GM12878 (cell line): ENCODE measurements at regions not wholly inside any gene's neighbourhood (a gene's known extent, or its start where the extent isn't known, plus 50 kb on each side); places are given as distances from the start of the nearest gene placed in this dataset.

ENCODE experiments used
- CBFB ChIP-seq: IDR thresholded peaks from 2 replicates; pipeline ENCODE4 v1.6.1; 2016; ENCODE audit warnings: antibody characterized with exemption, low read depth
- CHD1 ChIP-seq: IDR thresholded peaks from 2 replicates; pipeline ENCODE4 v1.6.1; 2012; ENCODE audit warnings: low read depth, low read length, improper control_type of control experiment
- CHD4 ChIP-seq: fragments of 200-600 bp; sonication (generic); IDR thresholded peaks from 2 replicates; pipeline ENCODE4 v1.6.1; 2016; ENCODE audit warnings: mild to moderate bottlenecking
- CTCF ChIP-seq, 3 experiments: IDR thresholded peaks in 2 of 3; conservative IDR thresholded peaks in 1 of 3; 2 replicates each; pipeline ENCODE4 v1.5.1; 2011; ENCODE audit warnings: low read depth in 3 of 3, low read length in 3 of 3, mild to moderate bottlenecking in 3 of 3, control low read depth in 2 of 3, moderate library complexity in 2 of 3, inconsistent platforms in 1 of 3, mixed read lengths in 1 of 3; ENCODE audit not compliant: control insufficient read depth in 2 of 3, insufficient read depth in 1 of 3; ENCODE audit errors: extremely low read depth in 1 of 3
- EED ChIP-seq: sonication (generic); IDR thresholded peaks from 2 replicates; pipeline ENCODE4 v1.6.1; 2016; ENCODE audit warnings: antibody characterized with exemption, low read depth
- JUNB ChIP-seq: IDR thresholded peaks from 2 replicates; pipeline ENCODE4 v1.6.1; 2016; ENCODE audit warnings: antibody characterized with exemption, mild to moderate bottlenecking
- NFYA ChIP-seq: IDR thresholded peaks from 2 replicates; pipeline ENCODE4 v1.6.1; 2011; ENCODE audit warnings: low read depth, mild to moderate bottlenecking, low read length, improper control_type of control experiment, borderline replicate concordance
- PAX5 ChIP-seq: IDR thresholded peaks from 2 replicates; pipeline ENCODE4 v1.6.1; 2011; ENCODE audit warnings: low read depth, low read length, borderline replicate concordance
- POLR2A ChIP-seq: IDR thresholded peaks from 2 replicates; pipeline ENCODE4 v1.6.1; 2011; ENCODE audit warnings: low read depth, mild to moderate bottlenecking, low read length
- SP1 ChIP-seq: IDR thresholded peaks from one replicate; pipeline ENCODE4 v1.6.1; 2011; ENCODE audit warnings: low read depth, low read length
- SREBF1 ChIP-seq: IDR thresholded peaks from 2 replicates; pipeline ENCODE4 v1.6.1; 2012; ENCODE audit warnings: mild to moderate bottlenecking, low read length
- TAF1 ChIP-seq: IDR thresholded peaks from 2 replicates; pipeline ENCODE4 v1.6.1; 2011; ENCODE audit warnings: mild to moderate bottlenecking, low read depth, low read length, borderline replicate concordance
- ZSCAN29 ChIP-seq: fragments of 450-650 bp; IDR thresholded peaks from 2 replicates; pipeline ENCODE4 v1.6.1; 2017; ENCODE audit warnings: mild to moderate bottlenecking, moderate library complexity

DNA sequence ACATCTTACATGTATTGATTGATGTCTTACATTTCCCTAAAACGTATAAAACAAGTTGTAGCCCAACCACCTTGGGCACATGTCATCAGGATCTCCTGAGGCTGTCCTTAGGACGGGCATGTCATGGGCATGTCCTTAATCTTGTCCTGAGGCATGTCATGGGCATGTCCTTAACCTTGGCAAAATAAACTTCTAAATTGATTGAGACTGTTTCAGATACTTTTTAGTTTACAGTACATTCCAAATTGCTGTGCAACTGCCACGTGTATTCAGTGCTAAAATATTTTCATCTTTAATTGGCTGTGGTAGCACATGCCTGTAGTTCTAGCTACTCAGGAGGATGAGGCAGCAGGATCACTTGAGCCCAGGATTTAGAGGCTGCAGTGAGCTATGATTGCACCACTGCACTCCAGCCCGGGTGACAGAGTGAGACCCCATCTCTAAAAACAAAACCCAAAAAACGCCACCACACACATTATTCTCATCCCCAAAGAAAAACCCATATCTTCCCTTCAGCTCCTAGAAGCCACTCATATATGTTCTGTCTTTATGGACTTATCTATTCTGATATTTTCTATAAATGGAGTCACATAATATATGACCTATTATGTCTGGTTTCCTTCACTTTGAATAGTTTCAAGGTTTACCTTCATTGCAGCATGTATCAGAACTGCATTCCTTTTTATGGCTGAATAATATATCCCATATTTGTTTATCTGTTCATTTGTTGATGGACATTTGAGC is 96.0 kb upstream of the BTG3 start:
- TF ChIP-seq CHD4 = no peak
- no peak for TF ChIP-seq NFYA
- TF ChIP-seq EED = no peak
- TF ChIP-seq JUNB = no peak
- TF ChIP-seq ZSCAN29 = no peak
- no peak for TF ChIP-seq CHD1
- no peak for TF ChIP-seq SREBF1
- TF ChIP-seq TAF1 = no peak
- TF ChIP-seq CTCF (IDR thresholded peaks at IDR 0.05 in 2 of 3, conservative IDR thresholded peaks at IDR 0.05 in 1 of 3; ENCODE audit: control insufficient read depth in 2 of 3, extremely low read depth in 1 of 3, insufficient read depth in 1 of 3, low read depth in 3 of 3, low read length in 3 of 3) = no peak
- TF ChIP-seq SP1 = no peak
- no peak for TF ChIP-seq CBFB
- no peak for TF ChIP-seq POLR2A
- TF ChIP-seq PAX5 = no peak
